Astrocyte of the spinal cord (primary cell): ENCODE measurements at regions not wholly inside any gene's neighbourhood (a gene's known extent, or its start where the extent isn't known, plus 50 kb on each side); places are given as distances from the start of the nearest gene placed in this dataset.
A peak's percentile ranks its signal among the peaks of the same experiment; 100 is the strongest.

Experiments used
- DNase-seq: peaks from one replicate; pipeline ENCODE4 v3.0.0; 2011; ENCODE audit warnings: low read depth, low spot score
- H3K4me3 ChIP-seq: 2 replicates; pipeline ENCODE4 v1.5.1; 2011; ENCODE audit warnings: low read depth, mild to moderate bottlenecking, low read length, moderate library complexity
- CTCF ChIP-seq: IDR thresholded peaks from 2 replicates; pipeline ENCODE4 v1.5.1; 2012; ENCODE audit warnings: low read depth, mild to moderate bottlenecking, low read length, inconsistent platforms
- in situ Hi-C: cut with HindIII; loops from 2 replicates; pipeline ENCODE4 v1.10.0; 2017; ENCODE audit warnings: low sequenced_read_pairs

DNA sequence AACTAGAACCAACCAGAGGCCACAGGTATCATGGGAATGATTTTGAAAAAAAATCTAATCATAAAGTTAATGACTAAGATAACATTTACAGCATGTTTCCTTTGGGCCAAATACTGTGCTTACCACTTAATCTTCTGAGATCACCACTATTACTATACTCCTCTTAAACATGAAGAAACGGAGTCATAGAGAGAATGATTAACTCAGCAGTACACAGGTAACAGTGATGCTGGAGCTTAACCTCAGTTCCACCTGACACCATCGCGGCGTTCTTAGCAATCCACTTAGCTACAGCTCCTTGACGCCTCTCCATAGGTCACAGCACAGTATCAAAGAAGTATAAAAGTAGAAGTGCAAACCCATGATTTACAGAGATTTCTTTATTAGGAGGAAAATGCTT is 592.6 kb upstream of the SLIT2 start:
- in situ Hi-C loops = no loop called here
- TF ChIP-seq CTCF = no peak
- no peak for DNase-seq
- no peak overlapping the region for H3K4me3 ChIP-seq

GRCh38 chr4:19657856-19658255 is 593.8 kb upstream of the SLIT2 start:
- H3K4me3 ChIP-seq = no peak overlapping the region
- no peak for TF ChIP-seq CTCF
- in situ Hi-C loops = no loop called here
- DNase-seq = no peak

DNA sequence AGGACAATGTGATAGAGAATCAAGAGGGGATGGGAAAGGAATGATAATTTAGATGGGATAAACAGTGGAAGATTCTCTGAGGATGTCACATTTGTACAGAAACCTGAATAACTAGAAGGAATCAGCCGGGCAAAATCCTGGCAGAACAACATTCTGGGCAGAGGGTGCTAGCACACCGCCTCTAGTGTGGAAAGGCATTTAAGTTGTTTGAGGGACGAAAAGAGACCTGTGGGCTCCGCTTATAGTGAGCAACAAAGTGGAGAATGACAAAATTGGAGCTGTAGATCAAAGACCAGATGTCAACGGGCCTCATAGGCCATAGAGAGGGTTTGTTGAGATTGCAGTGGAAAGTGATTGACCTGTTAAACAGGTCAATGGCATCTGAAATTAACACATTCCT is 596.0 kb upstream of the SLIT2 start:
- no peak overlapping the region for H3K4me3 ChIP-seq
- in situ Hi-C loops = no loop called here
- DNase-seq = no peak
- TF ChIP-seq CTCF = no peak

DNA sequence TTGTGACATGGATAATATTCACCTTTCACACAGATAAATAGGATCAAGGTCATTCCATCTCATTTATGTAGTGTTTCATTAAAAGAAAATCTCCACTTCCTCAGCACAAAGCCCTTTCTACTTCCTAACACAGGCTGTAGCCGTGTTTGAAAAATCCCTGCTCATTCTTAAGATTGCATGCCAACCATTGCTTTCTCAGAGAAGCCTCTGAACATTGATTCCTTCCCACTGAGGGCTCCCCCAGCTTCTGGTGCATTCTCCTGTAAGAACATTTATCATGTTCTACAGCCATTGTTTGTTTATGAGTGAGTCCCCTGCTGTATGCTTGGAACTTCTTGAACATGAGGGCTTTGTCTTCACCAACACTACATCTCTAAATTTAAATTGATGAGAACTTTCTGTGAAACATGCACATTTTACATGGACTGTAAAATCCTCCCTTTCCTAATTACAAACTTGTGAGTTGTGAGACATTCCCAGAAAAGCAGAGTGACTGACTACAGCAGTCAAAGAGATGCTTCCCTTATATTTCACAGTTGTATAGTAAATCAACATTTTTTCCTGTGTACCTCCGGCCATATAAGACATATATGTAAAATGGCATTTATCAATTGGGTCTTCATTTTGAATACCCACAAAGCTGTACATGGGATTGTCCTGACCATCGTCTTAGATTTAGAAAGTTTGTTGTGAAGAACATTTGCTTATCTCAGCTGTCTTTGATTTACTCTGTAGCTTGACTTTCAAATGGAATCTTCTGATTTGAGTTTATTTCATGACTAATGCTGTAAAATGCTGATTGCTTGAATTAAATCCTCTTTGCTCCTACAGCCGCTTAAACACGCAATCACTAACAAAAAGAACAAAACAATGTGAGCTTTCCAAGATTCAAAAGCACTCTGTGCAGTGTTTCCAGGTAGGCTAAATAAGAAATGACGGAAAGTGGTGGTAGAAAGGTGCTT is 600.5 kb upstream of the SLIT2 start:
- no peak overlapping the region for H3K4me3 ChIP-seq
- peak; percentile 43 for DNase-seq
- in situ Hi-C loops = no loop called here
- TF ChIP-seq CTCF = no peak

GRCh38 chr4:19645589-19645988 is 606.1 kb upstream of the SLIT2 start:
- no peak for DNase-seq
- in situ Hi-C loops = no loop called here
- TF ChIP-seq CTCF = no peak
- no peak overlapping the region for H3K4me3 ChIP-seq

- TF ChIP-seq CTCF = no peak
- no peak overlapping the region for H3K4me3 ChIP-seq
- DNase-seq = no peak
- in situ Hi-C loops = no loop called here
These were observed 615.3 kb upstream of the SLIT2 start for GRCh38 chr4:19636451-19636850.
